Tibial artery (tissue), 4 donors: ENCODE measurements at regions not wholly inside any gene's neighbourhood (a gene's known extent, or its start where the extent isn't known, plus 50 kb on each side); places are given as distances from the start of the nearest gene placed in this dataset.

Source experiments
- DNase-seq, 2 donors: peaks; one replicate each; pipeline ENCODE4 v3.0.0-alpha.2; 2019
- H3K27ac ChIP-seq, 2 donors: fragments of 200-600 bp; sonication (generic) in 1 of 2; 1 replicate in 1 of 2; 2 replicates in 1 of 2; pipeline ENCODE4 v1.5.1; 2018 to 2019; ENCODE audit warnings: mild to moderate bottlenecking in 1 of 2
- H3K27me3 ChIP-seq, 2 donors: fragments of 200-600 bp; sonication (generic) in 1 of 2; one replicate each; pipeline versions ENCODE4 v1.5.1 to v1.6.0; 2016 to 2019
- H3K36me3 ChIP-seq, 3 donors: fragments of 200-600 bp; sonication (generic) in 2 of 3; one replicate each; pipeline ENCODE4 v1.5.1; 2016 to 2019; ENCODE audit warnings: mild to moderate bottlenecking in 2 of 3
- H3K4me1 ChIP-seq, 4 donors: fragments of 200-600 bp; sonication (generic) in 2 of 4; 1 replicate in 3 of 4; 2 replicates in 1 of 4; pipeline ENCODE4 v1.5.1; 2016 to 2019
- H3K4me3 ChIP-seq, 2 donors: fragments of 200-600 bp; sonication (generic) in 1 of 2; 1 replicate in 1 of 2; 2 replicates in 1 of 2; pipeline ENCODE4 v1.5.1; 2018 to 2019; ENCODE audit warnings: mild to moderate bottlenecking in 2 of 2
- H3K9me3 ChIP-seq, 3 donors: fragments of 200-600 bp; sonication (generic) in 1 of 3; one replicate each; pipeline ENCODE4 v1.5.1; 2016 to 2019
- CTCF ChIP-seq, 2 experiments: fragments of 200-600 bp in 1 of 2; fragments of 450-650 bp in 1 of 2; IDR thresholded peaks; one replicate each; pipeline ENCODE4 v1.5.1; 2017 to 2019; ENCODE audit warnings: antibody characterized with exemption in 2 of 2, mild to moderate bottlenecking in 1 of 2, moderate library complexity in 1 of 2
- intact Hi-C: fragments of 100-400 bp; cut with DNase I; formaldehyde crosslinking; loops from one replicate; pipeline ENCODE4 v1.15.0; 2023; ENCODE audit warnings: low total_unique reads

DNA sequence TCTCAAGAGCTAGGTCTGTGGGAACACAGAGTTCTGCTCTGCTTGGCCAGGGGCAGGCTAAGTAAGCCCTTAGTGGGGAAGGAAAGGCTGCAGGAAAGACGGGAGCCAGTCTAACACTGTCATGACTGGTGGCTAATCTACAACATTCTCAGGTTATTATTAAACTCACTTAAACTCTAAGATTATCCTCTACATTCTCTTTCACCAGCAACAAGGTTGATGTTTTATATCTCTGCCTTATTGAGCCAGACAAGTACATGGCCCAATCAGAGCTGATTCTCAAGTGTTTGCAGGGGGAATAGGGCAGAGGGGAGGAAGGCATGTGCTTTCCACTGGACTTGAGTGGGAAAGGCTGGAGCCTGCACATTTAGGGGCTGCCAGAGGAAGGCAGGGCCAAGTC, 50.9 kb upstream of the FAM241A start:
- Histone ChIP-seq H3K27me3 (no peaks in the 10 kb centered on the region), H3K4me3 (no peak overlapping the region), H3K27ac (no peak overlapping the region), H3K9me3 (no peaks in the 10 kb centered on the region), H3K36me3 (no peaks in the 10 kb centered on the region), H3K4me1 (no peaks in the 10 kb centered on the region)
- intact Hi-C loops: loop anchor here (10.0 kb wide), 1 partner anchor 510 kb away; no protein-coding TSS in a partner anchor
- no peak for DNase-seq
- TF ChIP-seq CTCF (IDR thresholded peaks at IDR 0.05): no peak
